SK-N-SH treated with all-trans-retinoic acid at 6 μM for 48 hours (cell line): ENCODE measurements at regions not wholly inside any gene's neighbourhood (a gene's known extent, or its start where the extent isn't known, plus 50 kb on each side); places are given as distances from the start of the nearest gene placed in this dataset.

Source experiments
- ATAC-seq: fragments of 200-7000 bp; cut with Tn5 transposase; 3 replicates; pipeline ENCODE4 v1.9.1; 2020; ENCODE audit warnings: mild to moderate bottlenecking, moderate library complexity
- BACH2 ChIP-seq: fragments of 250-450 bp; sonication (Bioruptor Pico); IDR thresholded peaks from 2 replicates; pipeline ENCODE4 v1.9.0; 2021; ENCODE audit warnings: mild to moderate bottlenecking, borderline replicate concordance
- CREB5 ChIP-seq: fragments of 250-450 bp; sonication (Bioruptor Pico); IDR thresholded peaks from 2 replicates; pipeline ENCODE4 v1.5.1; 2020; ENCODE audit warnings: low read depth, mild to moderate bottlenecking, moderate library complexity
- CSDC2 ChIP-seq: fragments of 250-450 bp; sonication (Bioruptor Pico); IDR thresholded peaks from 2 replicates; pipeline ENCODE4 v1.5.0; 2020; ENCODE audit warnings: mild to moderate bottlenecking, moderate library complexity
- ESRRG ChIP-seq: fragments of 250-450 bp; sonication (Bioruptor Pico); IDR thresholded peaks from 2 replicates; pipeline ENCODE4 v1.6.1; 2021; ENCODE audit warnings: mild to moderate bottlenecking
- GLIS3 ChIP-seq: fragments of 250-450 bp; sonication (Bioruptor Pico); IDR thresholded peaks from 2 replicates; pipeline ENCODE4 v1.5.0; 2020; ENCODE audit warnings: mild to moderate bottlenecking, moderate library complexity
- ISL1 ChIP-seq: fragments of 250-450 bp; sonication (Bioruptor Pico); IDR thresholded peaks from 2 replicates; pipeline ENCODE4 v2.1.2; 2022; ENCODE audit warnings: mild to moderate bottlenecking, moderate library complexity
- OSR1 ChIP-seq: fragments of 250-450 bp; sonication (Bioruptor Pico); IDR thresholded peaks from 2 replicates; pipeline ENCODE4 v1.8.0; 2022; ENCODE audit warnings: moderate library complexity, mild to moderate bottlenecking, inconsistent platforms
- PATZ1 ChIP-seq: fragments of 250-450 bp; sonication (Bioruptor Pico); IDR thresholded peaks from 2 replicates; pipeline ENCODE4 v1.8.0; 2020; ENCODE audit warnings: mild to moderate bottlenecking, moderate library complexity, borderline replicate concordance
- PPARA ChIP-seq: fragments of 250-450 bp; sonication (Bioruptor Pico); IDR thresholded peaks from 2 replicates; pipeline ENCODE4 v1.5.0; 2020; ENCODE audit warnings: mild to moderate bottlenecking, borderline replicate concordance
- SNAI2 ChIP-seq: fragments of 250-450 bp; sonication (Bioruptor Pico); IDR thresholded peaks from 2 replicates; pipeline ENCODE4 v1.5.0; 2020; ENCODE audit warnings: mild to moderate bottlenecking, moderate library complexity
- TCF4 ChIP-seq: fragments of 250-450 bp; sonication (Bioruptor Pico); IDR thresholded peaks from 2 replicates; pipeline ENCODE4 v1.8.0; 2021; ENCODE audit warnings: mild to moderate bottlenecking, moderate library complexity, borderline replicate concordance
- TOX ChIP-seq: fragments of 250-450 bp; sonication (Bioruptor Pico); IDR thresholded peaks from 2 replicates; pipeline ENCODE4 v1.8.0; 2021; ENCODE audit warnings: mild to moderate bottlenecking, moderate library complexity, borderline replicate concordance
- TSHZ2 ChIP-seq: fragments of 250-450 bp; sonication (Bioruptor Pico); IDR thresholded peaks from 2 replicates; pipeline ENCODE4 v1.5.0; 2020; ENCODE audit warnings: mild to moderate bottlenecking, moderate library complexity
- ZC3H10 ChIP-seq: fragments of 250-450 bp; sonication (Bioruptor Pico); IDR thresholded peaks from 2 replicates; pipeline ENCODE4 v1.5.1; 2021; ENCODE audit warnings: mild to moderate bottlenecking, moderate library complexity
- ZFP30 ChIP-seq: fragments of 450-650 bp; formaldehyde crosslinking; IDR thresholded peaks from 2 replicates; pipeline ENCODE4 v1.5.0; 2022; ENCODE audit warnings: mild to moderate bottlenecking, moderate library complexity
- ZNF70 ChIP-seq: fragments of 450-650 bp; formaldehyde crosslinking; IDR thresholded peaks from 2 replicates; pipeline ENCODE4 v1.5.0; 2020; ENCODE audit warnings: mild to moderate bottlenecking, moderate library complexity
- ZNF8 ChIP-seq: fragments of 450-650 bp; formaldehyde crosslinking; IDR thresholded peaks from 2 replicates; pipeline ENCODE4 v1.5.0; 2020; ENCODE audit warnings: mild to moderate bottlenecking, moderate library complexity

- TF ChIP-seq BACH2 (no peak), CREB5 (no peak), ZNF70 (CRISPR knock-in tag) (no peak), TSHZ2 (no peak), ESRRG (CRISPR knock-in tag) (no peak), PATZ1 (CRISPR knock-in tag) (no peak), PPARA (no peak), TCF4 (CRISPR knock-in tag) (no peak), ISL1 (CRISPR knock-in tag) (no peak), TOX (CRISPR knock-in tag) (no peak), OSR1 (CRISPR knock-in tag) (no peak), ZNF8 (CRISPR knock-in tag) (no peak)
- TF ChIP-seq, all 23 proteins: peak for 0
- ATAC-seq, result no peak
Observed at GRCh38 chr10:78494179-78494578, 460.5 kb downstream of the RPS24 start.

GRCh38 chr10:78502210-78502936, 468.7 kb downstream of the RPS24 start:
- no peak for TF ChIP-seq TOX (CRISPR knock-in tag)
- peak; percentile 80 for ATAC-seq

GRCh38 chr10:78504181-78504580, 470.5 kb downstream of the RPS24 start:
- TF ChIP-seq GLIS3 (CRISPR knock-in tag), result no peak
- no peak for TF ChIP-seq TSHZ2
- no peak for TF ChIP-seq ZFP30
- TF ChIP-seq TOX (CRISPR knock-in tag), result no peak
- TF ChIP-seq ISL1 (CRISPR knock-in tag), result no peak
- no peak for TF ChIP-seq SNAI2 (CRISPR knock-in tag)
- no peak for TF ChIP-seq CSDC2 (CRISPR knock-in tag)
- TF ChIP-seq ZNF8 (CRISPR knock-in tag), result no peak
- no peak for TF ChIP-seq ESRRG (CRISPR knock-in tag)
- no peak for TF ChIP-seq TCF4 (CRISPR knock-in tag)
- TF ChIP-seq CREB5, result no peak
- ATAC-seq, result no peak

GRCh38 chr10:78505657-78506056, 472.0 kb downstream of the RPS24 start:
- no peak for ATAC-seq
- TF ChIP-seq TOX (CRISPR knock-in tag) (no peak), ZNF8 (CRISPR knock-in tag) (no peak), ZC3H10 (CRISPR knock-in tag) (no peak)
